ENCODE measurements at regions not wholly inside any gene's neighbourhood (a gene's known extent, or its start where the extent isn't known, plus 50 kb on each side); places are given as distances from the start of the nearest gene placed in this dataset.

DNA sequence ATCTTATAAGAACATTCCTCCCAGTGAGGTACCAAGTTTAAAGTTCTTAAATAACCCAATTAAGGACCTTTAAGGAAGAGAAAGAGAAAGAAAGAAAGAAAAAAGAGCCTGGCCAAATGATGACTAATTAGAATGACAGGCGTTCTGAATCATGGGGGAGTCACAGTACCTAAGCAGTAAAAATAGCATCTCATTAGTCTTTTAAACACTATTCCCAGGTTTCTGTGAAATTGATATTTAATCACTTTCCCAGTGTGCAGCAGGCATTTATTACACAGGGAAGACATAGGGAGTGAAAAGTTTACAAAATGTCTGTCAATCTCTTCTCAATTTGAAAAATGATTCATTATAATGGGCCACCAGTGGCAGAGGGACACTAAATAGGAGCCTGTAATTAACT, 251.4 kb upstream of the MANEA start:
- TF ChIP-seq CTCF (IDR thresholded peaks at IDR 0.05): no peak
- no peak for TF ChIP-seq EP300 (IDR thresholded peaks at IDR 0.05)

Measured in ovary (tissue), 3 donors.